Dedifferentiated amniotic fluid mesenchymal stem cell (primary cell): ENCODE measurements at regions not wholly inside any gene's neighbourhood (a gene's known extent, or its start where the extent isn't known, plus 50 kb on each side); places are given as distances from the start of the nearest gene placed in this dataset.
A peak's percentile ranks its signal among the peaks of the same experiment; 100 is the strongest.
"Not testable (repeated sequence)": the region's sequence is repeated elsewhere in the genome, so short reads cannot be mapped to it uniquely, and the experiment has no call there.

Source experiments
- DNase-seq: peaks from one replicate; pipeline ENCODE4 v3.0.0-alpha.2; 2016; ENCODE audit errors: extremely low spot score

GRCh38 chr17:31678431-31678830, 180.6 kb downstream of the COPRS start:
- DNase-seq = peak; percentile 21

GRCh38 chr17:31677681-31678080, 181.4 kb downstream of the COPRS start:
- no peak for DNase-seq

- DNase-seq = no peak
These were observed 182.0 kb downstream of the COPRS start for GRCh38 chr17:31677036-31677435.

- DNase-seq = not testable (repeated sequence)
These were observed 183.7 kb downstream of the COPRS start for GRCh38 chr17:31675392-31675791.

GRCh38 chr17:31674717-31675349, 184.2 kb downstream of the COPRS start:
- no peak for DNase-seq

GRCh38 chr17:31674305-31674704, 184.7 kb downstream of the COPRS start:
- DNase-seq = peak; percentile 38

GRCh38 chr17:31673076-31673475, 186.0 kb downstream of the COPRS start:
- no peak for DNase-seq

- DNase-seq = no peak
These were observed 186.8 kb downstream of the COPRS start for GRCh38 chr17:31672161-31672819.

GRCh38 chr17:31663576-31663975, 195.5 kb downstream of the COPRS start:
- DNase-seq = no peak

- no peak for DNase-seq
These were observed 198.4 kb downstream of the COPRS start for GRCh38 chr17:31660684-31661083.

- DNase-seq = no peak
These were observed 201.2 kb downstream of the COPRS start for GRCh38 chr17:31657876-31658275.

GRCh38 chr17:31654936-31655335, 204.1 kb downstream of the COPRS start:
- DNase-seq = no peak

- DNase-seq = no peak
These were observed 205.4 kb downstream of the COPRS start for GRCh38 chr17:31653691-31654090.

GRCh38 chr17:31650756-31651520, 208.1 kb downstream of the COPRS start:
- no peak for DNase-seq

- DNase-seq = no peak
These were observed 209.7 kb downstream of the COPRS start for GRCh38 chr17:31649302-31649701.

- DNase-seq = no peak
These were observed 211.4 kb downstream of the COPRS start for GRCh38 chr17:31647661-31648060.

GRCh38 chr17:31646642-31647041, 212.4 kb downstream of the COPRS start:
- DNase-seq = no peak

GRCh38 chr17:31645351-31645750, 213.7 kb downstream of the COPRS start:
- no peak for DNase-seq

- DNase-seq = no peak
These were observed 227.3 kb downstream of the COPRS start for GRCh38 chr17:31631766-31632165.

GRCh38 chr17:31630866-31631265, 228.2 kb downstream of the COPRS start:
- not testable (repeated sequence) for DNase-seq

GRCh38 chr17:31629696-31630470, 229.2 kb downstream of the COPRS start:
- DNase-seq = no peak

- DNase-seq = peak; percentile 69
These were observed 231.1 kb downstream of the COPRS start for GRCh38 chr17:31627960-31628359.
